GM18909 (cell line): ENCODE measurements at regions not wholly inside any gene's neighbourhood (a gene's known extent, or its start where the extent isn't known, plus 50 kb on each side); places are given as distances from the start of the nearest gene placed in this dataset.

Source experiments
- ATAC-seq: cut with Tn5 transposase; IDR thresholded peaks from one replicate; pipeline ENCODE4 v1.9.1; 2021; ENCODE audit warnings: mild to moderate bottlenecking; ENCODE audit not compliant: unreplicated experiment, poor library complexity

GRCh38 chr2:117686699-117687098 lies 127.8 kb upstream of the DDX18 start:
- peak; percentile 96 for ATAC-seq

- no peak for ATAC-seq
These were observed 122.9 kb upstream of the DDX18 start for GRCh38 chr2:117691595-117691994.

GRCh38 chr2:117692001-117692763 lies 122.3 kb upstream of the DDX18 start:
- ATAC-seq = no peak

GRCh38 chr2:117693154-117693553 lies 121.3 kb upstream of the DDX18 start:
- ATAC-seq = no peak

- no peak for ATAC-seq
These were observed 120.8 kb upstream of the DDX18 start for GRCh38 chr2:117693651-117694050.

GRCh38 chr2:117698287-117698686 lies 116.2 kb upstream of the DDX18 start:
- no peak for ATAC-seq

- no peak for ATAC-seq
These were observed 115.7 kb upstream of the DDX18 start for GRCh38 chr2:117698819-117699218.

GRCh38 chr2:117700471-117700870 lies 114.0 kb upstream of the DDX18 start:
- ATAC-seq = no peak

- ATAC-seq = no peak
These were observed 113.1 kb upstream of the DDX18 start for GRCh38 chr2:117701365-117701764.

GRCh38 chr2:117702098-117702497 lies 112.4 kb upstream of the DDX18 start:
- no peak for ATAC-seq

GRCh38 chr2:117703858-117704257 lies 110.6 kb upstream of the DDX18 start:
- ATAC-seq = no peak

- no peak for ATAC-seq
These were observed 109.7 kb upstream of the DDX18 start for GRCh38 chr2:117704818-117705217.

GRCh38 chr2:117707874-117708273 lies 106.6 kb upstream of the DDX18 start:
- no peak for ATAC-seq

- no peak for ATAC-seq
These were observed 101.8 kb upstream of the DDX18 start for GRCh38 chr2:117712684-117713083.

GRCh38 chr2:117714110-117714509 lies 100.4 kb upstream of the DDX18 start:
- ATAC-seq = no peak

- ATAC-seq = no peak
These were observed 99.6 kb upstream of the DDX18 start for GRCh38 chr2:117714745-117715417.

- no peak for ATAC-seq
These were observed 98.0 kb upstream of the DDX18 start for GRCh38 chr2:117716505-117716904.

- no peak for ATAC-seq
These were observed 97.4 kb upstream of the DDX18 start for GRCh38 chr2:117717072-117717471.

GRCh38 chr2:117718048-117718447 lies 96.4 kb upstream of the DDX18 start:
- no peak for ATAC-seq

- ATAC-seq = no peak
These were observed 93.7 kb upstream of the DDX18 start for GRCh38 chr2:117720765-117721164.

- ATAC-seq = no peak
These were observed 91.0 kb upstream of the DDX18 start for GRCh38 chr2:117723483-117723882.

- no peak for ATAC-seq
These were observed 90.5 kb upstream of the DDX18 start for GRCh38 chr2:117723888-117724434.
